Fibroblast of skin of scalp (primary cell): ENCODE measurements at regions not wholly inside any gene's neighbourhood (a gene's known extent, or its start where the extent isn't known, plus 50 kb on each side); places are given as distances from the start of the nearest gene placed in this dataset.
"Not testable (repeated sequence)": the region's sequence is repeated elsewhere in the genome, so short reads cannot be mapped to it uniquely, and the experiment has no call there.

Experiments
- DNase-seq: peaks from one replicate; pipeline ENCODE4 v3.0.0-alpha.2; 2013

- DNase-seq = peak; percentile 93
Measured at GRCh38 chr17:47066841-47067682, 88.0 kb upstream of the RPRML start.

- no peak for DNase-seq
Measured at GRCh38 chr17:47066095-47066494, 87.0 kb upstream of the RPRML start.

- no peak for DNase-seq
Measured at GRCh38 chr17:47064684-47065083, 85.6 kb upstream of the RPRML start.

GRCh38 chr17:47063475-47063874 lies 84.4 kb upstream of the RPRML start:
- no peak for DNase-seq

- DNase-seq = not testable (repeated sequence)
Measured at GRCh38 chr17:47062851-47063250, 83.8 kb upstream of the RPRML start.

GRCh38 chr17:47060005-47060404 lies 81.0 kb upstream of the RPRML start:
- not testable (repeated sequence) for DNase-seq

GRCh38 chr17:47057830-47058229 lies 78.8 kb upstream of the RPRML start:
- no peak for DNase-seq

- not testable (repeated sequence) for DNase-seq
Measured at GRCh38 chr17:47057279-47057678, 78.2 kb upstream of the RPRML start.

GRCh38 chr17:47056687-47057086 lies 77.6 kb upstream of the RPRML start:
- DNase-seq = not testable (repeated sequence)
